ENCODE measurements at regions not wholly inside any gene's neighbourhood (a gene's known extent, or its start where the extent isn't known, plus 50 kb on each side); places are given as distances from the start of the nearest gene placed in this dataset.

GRCh38 chrX:131907488-131908314 is 115.4 kb upstream of the STK26 start:
- no peak for DNase-seq

DNA sequence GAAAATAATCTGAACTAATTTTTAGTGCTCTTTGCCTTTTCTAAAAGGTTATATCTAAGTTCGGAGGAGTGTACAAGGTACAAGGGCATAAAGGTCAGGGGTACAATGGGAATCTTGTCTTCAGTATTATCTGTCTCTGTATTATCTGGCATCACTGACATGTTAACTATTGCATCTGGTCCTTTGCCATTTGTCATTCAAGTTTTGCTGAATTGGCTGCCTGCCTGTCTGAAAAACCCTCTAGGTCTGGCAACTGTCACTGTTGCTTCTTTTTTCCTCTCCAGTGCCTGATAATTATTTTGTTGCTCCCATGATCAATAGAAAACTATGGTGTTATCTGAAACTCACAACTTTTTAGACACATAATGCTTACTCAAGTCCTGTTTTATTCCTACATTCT is 112.5 kb upstream of the STK26 start:
- no peak for DNase-seq

- no peak for DNase-seq
Observed at GRCh38 chrX:131915488-131915887, 107.6 kb upstream of the STK26 start.

DNA sequence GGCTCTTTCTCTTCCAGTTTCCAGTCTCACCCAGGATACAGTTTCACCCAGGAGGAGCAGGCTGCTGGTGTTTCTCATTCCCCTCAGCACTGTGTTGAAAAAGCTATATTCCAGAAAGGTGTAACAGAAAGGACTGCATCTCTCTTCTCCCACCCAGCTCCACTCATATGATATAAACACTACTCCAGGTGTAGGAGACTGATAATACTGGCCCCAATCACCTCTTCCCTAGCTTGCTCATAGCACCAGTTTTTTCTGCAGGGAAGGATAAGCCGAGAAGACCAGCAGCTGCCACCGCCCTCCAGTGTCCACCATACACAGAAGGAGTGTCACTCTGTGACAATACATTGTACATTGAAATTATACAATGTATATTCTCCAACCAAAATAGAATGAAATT is 105.5 kb upstream of the STK26 start:
- DNase-seq, result no peak

DNA sequence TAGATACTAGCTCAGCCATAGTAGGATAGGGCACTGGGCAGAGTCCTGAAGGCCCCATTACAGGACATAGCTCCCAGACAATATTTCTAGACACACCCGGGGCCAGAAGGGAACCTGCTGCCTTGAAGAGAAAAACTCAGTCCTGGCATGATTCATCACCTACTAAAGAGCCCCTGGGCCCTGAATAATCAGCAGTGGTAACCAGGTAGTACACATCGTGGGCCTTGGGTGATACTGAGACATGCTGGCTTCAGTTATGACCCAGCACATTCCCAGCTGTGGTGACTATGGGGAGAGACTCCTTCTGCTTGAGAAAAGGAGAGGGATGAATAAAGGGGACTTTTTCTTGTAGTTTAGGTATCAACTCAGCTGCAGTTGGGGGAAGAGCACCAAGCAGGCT is 104.3 kb upstream of the STK26 start:
- DNase-seq, result no peak

DNA sequence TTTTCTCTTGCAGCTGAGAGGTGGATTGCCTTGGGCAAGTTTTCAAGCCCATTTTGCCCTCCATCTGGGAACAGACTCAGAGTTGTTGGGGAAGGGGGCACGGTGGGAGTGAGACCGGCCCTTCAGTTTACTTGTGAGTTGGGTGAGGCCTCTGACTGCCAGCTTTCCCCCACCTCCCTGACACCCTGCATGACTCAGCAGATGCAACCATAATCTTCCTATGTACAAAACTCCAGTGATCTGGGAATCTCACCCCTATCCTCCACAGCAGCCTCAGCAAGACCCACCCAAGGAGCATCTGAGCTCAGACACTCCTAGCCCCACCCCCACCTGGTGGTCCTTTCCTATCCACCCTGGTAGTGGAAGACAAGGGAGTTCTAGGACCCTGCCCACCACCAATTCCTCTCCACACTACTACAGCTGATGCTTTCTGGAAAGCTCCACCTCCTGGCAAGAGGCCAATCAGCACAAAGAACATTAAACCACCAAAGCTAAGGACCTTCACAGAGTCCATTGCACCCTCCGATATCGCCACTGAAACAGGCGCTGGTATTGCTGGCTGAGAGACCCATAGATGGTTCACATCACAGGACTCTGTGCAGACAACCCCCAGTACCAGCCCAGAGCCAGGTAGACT is 99.4 kb upstream of the STK26 start:
- no peak for DNase-seq

- DNase-seq, result no peak
Observed at GRCh38 chrX:131938749-131939148, 84.4 kb upstream of the STK26 start.

- no peak for DNase-seq
Observed at GRCh38 chrX:131942034-131942433, 81.1 kb upstream of the STK26 start.

DNA sequence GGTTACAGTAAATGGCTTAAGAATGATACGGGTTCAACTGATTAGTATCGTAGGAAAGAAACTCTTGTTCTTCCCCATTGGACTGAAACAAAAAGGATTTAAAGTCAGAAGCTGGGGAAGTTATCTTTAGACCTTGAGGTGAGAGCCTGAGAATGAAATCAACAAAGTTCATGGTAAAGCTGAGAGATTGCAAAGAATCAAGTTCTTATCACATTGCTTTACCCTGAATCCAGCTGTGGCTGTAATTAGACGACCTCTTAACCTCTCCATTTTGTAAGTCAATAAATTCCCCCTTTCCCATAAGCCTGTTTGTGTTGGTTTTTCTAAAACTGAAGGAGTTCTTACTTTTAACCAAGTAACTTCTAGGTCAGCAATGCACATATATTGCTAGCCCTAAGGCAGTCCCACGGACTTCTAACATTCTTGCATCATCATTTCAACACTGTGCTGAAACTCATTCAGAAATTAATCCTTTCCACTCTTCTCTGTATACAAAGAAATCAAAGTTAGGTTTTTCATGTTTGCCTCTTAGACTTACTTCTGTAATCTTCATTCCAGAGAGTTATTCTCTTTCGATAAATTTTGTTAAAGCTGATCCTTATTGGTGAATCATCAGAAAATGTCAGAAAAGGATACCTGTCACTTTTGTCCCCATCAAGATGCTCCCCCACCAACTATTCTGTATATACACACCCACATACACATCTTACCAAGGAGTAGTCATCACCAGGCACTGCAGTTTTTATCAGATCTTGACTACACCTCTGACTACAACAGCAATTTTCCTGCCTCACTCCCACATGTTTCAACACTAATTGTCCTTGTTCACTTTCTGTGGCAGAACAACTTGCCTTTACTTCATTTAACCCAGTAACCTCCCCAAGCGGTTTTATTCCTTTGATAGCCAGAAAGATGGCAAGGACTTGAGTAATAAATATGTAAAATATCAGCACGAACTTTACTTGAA is 77.9 kb upstream of the STK26 start:
- no peak for DNase-seq

DNA sequence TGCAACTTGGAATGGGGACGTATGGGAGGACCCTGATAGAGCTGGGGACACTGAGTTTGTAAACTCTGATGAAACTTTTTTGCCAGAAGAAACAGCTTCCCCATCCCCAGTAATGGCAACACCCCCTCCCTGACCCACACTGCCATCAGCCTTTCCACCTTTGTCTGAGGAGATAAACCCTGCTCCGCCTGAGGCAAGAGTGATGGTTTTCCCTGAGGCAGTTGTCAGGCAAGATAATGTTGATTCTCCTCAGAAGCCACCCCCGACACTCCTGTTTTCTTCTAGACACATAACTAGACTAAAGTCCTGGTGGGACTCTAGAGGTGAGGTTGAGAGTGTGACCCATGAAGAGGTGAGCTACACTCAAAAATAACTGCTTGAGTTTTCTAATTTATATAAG is 71.9 kb upstream of the STK26 start:
- DNase-seq, result no peak

GRCh38 chrX:131955099-131955777 is 67.9 kb upstream of the STK26 start:
- no peak for DNase-seq

- no peak for DNase-seq
Observed at GRCh38 chrX:131958724-131959123, 64.4 kb upstream of the STK26 start.

DNA sequence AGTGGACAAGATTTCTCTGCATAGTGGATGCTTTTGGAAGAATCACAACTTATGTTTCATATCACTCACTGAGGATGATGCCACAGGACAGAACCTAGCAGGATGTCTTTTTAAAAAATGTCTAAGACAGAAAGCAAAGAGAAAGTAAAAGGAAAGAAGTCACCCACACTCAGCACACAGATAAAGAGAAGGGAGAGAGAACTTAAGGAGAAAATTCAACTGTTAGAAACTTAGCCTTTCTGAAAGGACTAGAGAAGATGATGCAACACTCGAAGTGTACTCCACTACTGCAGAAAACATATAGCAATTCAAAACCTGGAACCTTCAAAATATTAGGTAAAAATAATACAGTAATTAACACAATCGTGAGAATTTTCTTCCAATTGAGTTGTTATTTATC is 52.8 kb upstream of the STK26 start:
- DNase-seq, result no peak
